MG63 (cell line): ENCODE measurements at regions not wholly inside any gene's neighbourhood (a gene's known extent, or its start where the extent isn't known, plus 50 kb on each side); places are given as distances from the start of the nearest gene placed in this dataset.
"Not testable (repeated sequence)": the region's sequence is repeated elsewhere in the genome, so short reads cannot be mapped to it uniquely, and the experiment has no call there.

Source experiments
- DNase-seq: peaks from one replicate; pipeline ENCODE4 v3.0.0-alpha.2; 2020
- H3K27me3 ChIP-seq: fragments of 250-450 bp; sonication (Bioruptor Pico); 2 replicates; pipeline ENCODE4 v1.5.1; 2020; ENCODE audit warnings: mild to moderate bottlenecking, moderate library complexity
- H3K36me3 ChIP-seq: fragments of 250-450 bp; sonication (Bioruptor Pico); 2 replicates; pipeline ENCODE4 v1.5.1; 2020; ENCODE audit warnings: mild to moderate bottlenecking, moderate library complexity
- H3K4me3 ChIP-seq: fragments of 250-450 bp; sonication (Bioruptor Pico); 2 replicates; pipeline ENCODE4 v1.5.1; 2020; ENCODE audit warnings: mild to moderate bottlenecking, moderate library complexity
- H3K9me3 ChIP-seq: fragments of 250-450 bp; sonication (Bioruptor Pico); 2 replicates; pipeline ENCODE4 v1.5.1; 2020; ENCODE audit warnings: mild to moderate bottlenecking, moderate library complexity

DNA sequence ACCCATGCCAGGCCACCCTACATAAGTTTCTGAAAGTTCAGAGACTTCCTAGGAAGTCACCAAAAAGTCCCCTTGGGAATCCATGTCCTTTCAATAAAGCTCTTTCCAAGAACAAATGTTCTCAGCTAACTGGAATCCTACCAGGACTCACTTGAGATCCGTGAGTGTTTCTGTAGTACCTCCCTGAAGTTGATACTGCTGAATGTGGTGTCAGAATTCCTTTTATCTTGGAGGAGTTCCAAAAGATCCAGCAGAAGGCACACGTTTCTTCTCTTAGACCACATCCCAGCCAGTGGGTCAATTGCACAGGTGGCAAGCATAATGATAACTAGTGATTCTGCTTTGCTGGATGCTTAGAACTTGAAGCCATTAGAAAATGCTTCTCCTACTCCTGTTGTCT, 689.7 kb upstream of the IGFBP3 start:
- Histone ChIP-seq H3K4me3 (no peak overlapping the region), H3K9me3 (no peaks in the 10 kb centered on the region), H3K27me3 (no peaks in the 10 kb centered on the region), H3K36me3 (no peaks in the 10 kb centered on the region)
- no peak for DNase-seq

DNA sequence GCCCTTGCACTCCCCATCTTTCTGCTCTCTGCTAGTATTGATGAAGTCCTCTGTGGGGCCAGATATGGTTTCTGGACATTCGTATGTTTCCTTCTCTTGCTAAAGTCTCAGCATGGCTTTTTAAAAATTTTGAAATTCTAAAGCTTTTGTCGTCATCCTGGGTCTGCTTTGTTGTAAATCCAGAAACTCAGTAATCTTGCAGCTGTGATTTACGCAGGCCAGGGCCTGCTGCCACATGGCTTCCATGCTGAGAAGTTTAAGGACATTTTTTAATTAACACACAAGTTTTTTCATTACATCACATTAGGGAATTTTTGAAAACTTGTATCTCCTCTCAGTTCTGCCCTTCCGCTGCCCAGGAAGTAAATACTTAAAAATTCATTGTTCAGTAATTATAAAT, 686.1 kb upstream of the IGFBP3 start:
- Histone ChIP-seq H3K27me3 (no peaks in the 10 kb centered on the region), H3K4me3 (no peak overlapping the region), H3K9me3 (no peaks in the 10 kb centered on the region), H3K36me3 (no peaks in the 10 kb centered on the region)
- DNase-seq: no peak

DNA sequence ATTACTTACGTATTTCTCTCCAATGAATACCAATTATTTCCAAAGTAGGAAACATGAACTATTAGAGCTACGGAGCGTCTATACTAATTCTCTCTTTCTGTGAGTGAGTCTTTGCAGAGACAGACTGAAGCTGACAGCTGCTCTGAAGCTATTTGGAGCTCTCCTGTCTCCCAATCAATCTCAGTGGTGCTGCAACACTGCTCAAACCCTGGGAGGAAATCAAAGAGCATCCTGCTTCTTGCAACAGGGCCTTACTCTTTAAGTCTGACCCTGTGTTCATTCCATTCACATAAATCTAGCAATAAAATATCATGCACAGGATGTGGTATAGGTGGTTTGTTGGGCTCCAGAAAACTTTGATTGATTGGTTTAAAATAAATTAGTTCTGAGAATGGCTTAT, 685.7 kb upstream of the IGFBP3 start:
- DNase-seq: no peak
- Histone ChIP-seq H3K4me3 (no peak overlapping the region), H3K36me3 (no peaks in the 10 kb centered on the region), H3K27me3 (no peaks in the 10 kb centered on the region), H3K9me3 (no peaks in the 10 kb centered on the region)

DNA sequence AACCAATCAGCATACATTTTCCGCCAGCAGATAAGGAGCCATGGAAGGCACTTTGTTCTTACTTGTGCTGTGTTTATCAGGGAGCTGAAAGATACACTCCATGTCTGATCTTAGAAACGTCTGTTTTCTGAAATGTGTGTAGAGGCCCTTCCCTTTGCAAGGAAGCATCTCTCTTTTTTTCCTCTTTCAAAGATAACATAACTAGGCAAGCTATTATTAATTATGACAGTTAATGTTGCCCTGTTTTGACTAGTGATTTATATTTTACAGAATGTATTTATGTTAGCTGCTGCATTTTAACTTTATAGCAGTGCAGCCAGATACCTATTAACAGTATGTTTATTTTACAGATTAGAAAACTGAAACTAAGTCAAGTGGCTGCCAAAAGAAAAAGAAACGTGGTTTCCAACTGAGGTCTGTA, 683.2 kb upstream of the IGFBP3 start:
- Histone ChIP-seq H3K36me3 (no peaks in the 10 kb centered on the region), H3K9me3 (no peaks in the 10 kb centered on the region), H3K4me3 (no peak overlapping the region), H3K27me3 (no peaks in the 10 kb centered on the region)
- DNase-seq: no peak

DNA sequence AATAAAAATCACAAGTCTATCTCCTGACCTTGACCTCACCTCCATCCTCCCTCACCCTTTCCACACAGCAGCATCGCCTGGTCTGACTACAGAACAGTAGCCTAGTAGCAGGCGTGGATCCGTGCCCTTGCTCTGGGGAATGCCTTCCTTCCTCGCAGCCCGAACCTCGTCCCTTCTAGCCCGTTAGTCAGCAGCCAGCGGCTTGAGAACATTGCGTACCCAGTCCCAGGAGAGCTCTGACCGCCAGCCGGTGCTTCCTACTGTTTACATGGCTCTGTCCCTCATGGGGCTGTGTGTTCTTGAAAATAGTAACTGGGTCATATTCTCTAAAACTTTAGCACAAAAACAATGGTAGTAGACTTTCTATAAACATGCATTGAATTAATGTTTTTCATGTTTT, 682.7 kb upstream of the IGFBP3 start:
- Histone ChIP-seq H3K4me3 (no peak overlapping the region), H3K36me3 (no peaks in the 10 kb centered on the region), H3K27me3 (no peaks in the 10 kb centered on the region), H3K9me3 (no peaks in the 10 kb centered on the region)
- no peak for DNase-seq

DNA sequence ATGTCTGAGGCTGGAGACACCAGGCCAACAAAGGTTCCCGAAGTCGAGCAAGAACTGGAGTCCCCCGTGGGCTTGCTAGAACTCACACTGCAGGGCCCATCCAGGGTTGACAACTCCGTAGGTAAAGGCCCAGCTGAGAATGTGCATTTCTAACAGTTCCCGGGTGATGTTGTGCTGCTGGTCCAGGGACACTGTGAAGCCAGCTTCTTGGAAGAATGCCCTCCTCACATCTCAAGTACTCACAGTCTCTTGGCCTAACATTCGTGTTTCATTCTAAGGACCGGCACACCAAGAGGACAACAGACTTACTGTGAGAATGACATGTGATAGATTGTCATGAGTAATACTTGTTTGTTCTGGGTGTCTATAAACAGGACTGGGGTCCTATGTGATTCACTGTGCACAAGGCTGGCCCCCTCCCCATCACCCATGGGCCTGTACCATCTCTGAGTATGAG, 682.3 kb upstream of the IGFBP3 start:
- Histone ChIP-seq H3K36me3 (no peaks in the 10 kb centered on the region), H3K9me3 (no peaks in the 10 kb centered on the region), H3K27me3 (no peaks in the 10 kb centered on the region), H3K4me3 (no peak overlapping the region)
- DNase-seq: no peak

DNA sequence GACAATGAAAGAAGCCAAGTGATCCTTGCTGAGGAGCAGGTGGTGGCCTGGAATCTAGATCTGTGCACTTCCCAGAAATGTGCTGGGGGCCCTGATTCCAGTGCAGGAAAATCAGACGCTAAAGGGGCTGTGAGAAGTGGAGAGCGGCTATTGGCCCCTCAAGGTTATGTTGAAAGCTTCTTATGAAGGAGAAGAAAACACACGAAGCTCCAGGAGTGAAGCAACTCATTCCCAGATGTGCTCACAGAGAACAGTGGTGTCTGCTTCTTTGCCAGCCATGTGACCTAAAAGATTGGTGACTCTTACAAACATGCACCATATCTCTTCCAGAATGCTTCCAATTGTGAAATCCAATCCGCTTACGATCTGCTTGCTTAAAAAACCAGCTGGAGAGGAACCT, 679.3 kb upstream of the IGFBP3 start:
- no peaks in the 10 kb centered on the region for H3K36me3 ChIP-seq
- no peaks in the 10 kb centered on the region for H3K9me3 ChIP-seq
- H3K4me3 ChIP-seq: no peak overlapping the region
- no peak for DNase-seq
- no peaks in the 10 kb centered on the region for H3K27me3 ChIP-seq

DNA sequence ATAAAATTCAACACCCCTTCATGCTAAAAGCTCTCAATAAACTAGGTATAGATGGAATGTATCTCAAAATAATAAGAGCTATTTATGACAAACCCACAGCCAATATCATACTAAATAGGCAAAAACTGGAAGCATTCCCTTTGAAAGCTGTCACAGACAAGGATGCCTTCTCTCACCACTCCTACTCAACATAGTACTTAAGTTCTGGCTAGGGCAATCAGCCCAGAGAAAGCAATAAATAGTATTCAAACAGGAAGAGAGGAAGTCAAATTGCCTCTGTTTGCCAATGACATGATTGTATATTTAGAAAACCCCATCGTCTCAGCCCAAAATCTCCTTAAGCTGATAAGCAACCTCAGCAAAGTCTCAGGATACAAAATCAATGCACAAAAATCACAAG, 673.8 kb upstream of the IGFBP3 start:
- not testable (repeated sequence) for H3K36me3 ChIP-seq, H3K27me3 ChIP-seq, H3K9me3 ChIP-seq, H3K4me3 ChIP-seq, DNase-seq

DNA sequence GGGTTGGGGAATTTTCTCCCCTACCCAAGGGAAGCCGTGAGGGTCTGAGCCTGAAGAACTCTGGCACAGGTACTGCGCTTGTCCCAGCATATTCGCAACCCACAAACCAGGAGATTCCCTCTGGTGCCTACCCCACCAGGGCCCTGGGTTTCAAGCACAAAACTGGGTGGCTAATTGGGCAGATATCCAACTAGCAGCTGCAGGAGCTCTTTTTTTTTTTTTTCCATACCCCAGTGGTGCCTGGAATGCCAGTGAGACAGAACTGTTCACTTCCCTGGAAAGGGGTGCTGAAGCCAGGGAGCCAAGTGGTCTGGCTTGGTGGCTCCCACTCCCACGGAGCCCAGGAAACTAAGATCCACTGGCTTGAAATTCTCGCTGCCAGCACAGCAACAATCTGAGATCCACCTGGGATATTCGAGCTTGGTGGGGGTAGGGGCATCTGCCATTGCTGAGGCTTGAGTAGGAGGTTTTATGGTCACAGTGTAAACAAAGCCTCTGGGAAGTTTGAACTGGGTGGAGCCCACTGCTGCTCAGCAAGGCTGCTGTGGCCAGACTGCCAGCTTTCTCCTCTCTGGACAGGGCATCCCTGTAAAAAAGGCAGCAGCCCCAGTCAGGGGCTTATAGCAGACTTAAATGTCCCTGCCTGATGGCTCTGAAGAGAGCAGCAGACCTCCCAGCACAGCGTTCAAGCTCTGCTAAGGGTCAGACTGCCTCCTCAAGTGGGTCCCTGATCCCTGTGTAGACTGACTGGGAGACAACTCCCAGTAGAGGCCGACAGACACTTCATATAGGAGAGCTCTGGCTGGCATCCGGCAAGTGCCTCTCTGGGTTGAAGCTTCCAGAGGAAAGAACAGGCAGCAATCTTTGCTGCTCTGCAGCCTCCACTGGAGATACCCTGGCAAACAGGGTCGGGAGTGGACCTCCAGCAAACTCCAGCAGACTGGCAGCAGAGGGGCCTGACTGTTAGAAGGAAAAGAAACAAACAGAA, 670.1 kb upstream of the IGFBP3 start:
- H3K4me3 ChIP-seq, H3K9me3 ChIP-seq, H3K27me3 ChIP-seq, DNase-seq, H3K36me3 ChIP-seq: not testable (repeated sequence)

DNA sequence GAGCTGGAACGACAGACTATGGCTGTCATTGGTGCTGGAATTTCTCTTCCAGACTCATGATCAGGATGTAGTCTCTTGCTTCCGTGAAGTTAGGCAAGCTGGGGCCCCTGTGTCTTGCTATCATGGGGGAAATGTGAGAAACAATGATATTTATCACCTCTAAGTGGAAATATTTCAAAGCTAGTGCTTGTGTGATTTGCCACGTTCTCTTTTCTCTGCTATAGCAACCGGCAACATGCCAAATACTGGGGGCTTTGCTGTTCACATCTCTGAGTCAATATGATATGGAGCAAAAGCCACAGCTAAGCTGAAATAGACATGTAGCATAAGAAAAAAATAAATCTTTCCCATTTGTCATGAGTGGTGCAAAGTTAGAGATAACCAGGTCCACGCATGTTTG, 668.2 kb upstream of the IGFBP3 start:
- H3K27me3 ChIP-seq: no peaks in the 10 kb centered on the region
- peaks cover 2% of the 10 kb centered on the region; the same call in 1 of the 2 replicates for H3K9me3 ChIP-seq
- H3K4me3 ChIP-seq: no peak overlapping the region
- DNase-seq: no peak
- H3K36me3 ChIP-seq: no peaks in the 10 kb centered on the region

DNA sequence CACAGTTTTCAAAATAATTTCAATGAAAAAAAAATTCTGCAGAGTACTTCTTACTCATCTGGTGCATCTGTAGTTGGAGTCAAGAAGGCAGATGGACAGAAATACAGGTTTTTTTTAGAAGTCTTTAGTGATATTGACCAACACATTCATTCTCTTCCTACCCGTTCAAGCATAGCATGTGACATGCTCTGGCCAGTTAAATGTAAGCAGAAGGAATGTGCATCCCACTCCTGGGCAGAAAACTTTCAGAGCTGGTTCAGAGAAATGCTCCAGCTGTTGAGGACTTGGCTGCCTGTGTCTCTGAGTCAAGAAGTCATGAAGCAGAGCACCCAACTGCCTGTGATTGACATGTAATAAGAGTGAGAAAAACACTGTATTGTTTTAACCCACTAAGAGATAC, 665.3 kb upstream of the IGFBP3 start:
- H3K27me3 ChIP-seq: no peaks in the 10 kb centered on the region
- no peak overlapping the region for H3K4me3 ChIP-seq
- DNase-seq: no peak
- no peaks in the 10 kb centered on the region for H3K9me3 ChIP-seq
- no peaks in the 10 kb centered on the region for H3K36me3 ChIP-seq

DNA sequence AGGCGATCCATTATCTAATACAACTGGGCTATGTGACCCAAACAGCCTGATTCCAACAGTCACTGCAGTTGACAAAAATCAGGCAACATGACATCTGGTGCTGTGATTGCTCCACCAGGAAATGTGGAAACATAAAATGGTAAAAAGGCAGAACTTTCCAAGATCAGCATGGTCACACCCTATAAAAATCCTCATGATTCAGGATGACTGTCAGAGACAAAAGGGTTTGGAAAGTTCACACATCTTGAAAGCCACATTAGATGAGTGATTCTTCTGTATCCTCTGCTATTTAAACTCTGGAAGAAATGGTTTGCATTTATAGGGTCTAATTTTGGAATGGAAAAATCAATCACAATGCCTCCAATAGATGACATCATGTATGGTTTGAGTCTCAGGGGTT, 662.6 kb upstream of the IGFBP3 start:
- Histone ChIP-seq H3K9me3 (no peaks in the 10 kb centered on the region), H3K36me3 (no peaks in the 10 kb centered on the region), H3K4me3 (no peak overlapping the region), H3K27me3 (no peaks in the 10 kb centered on the region)
- no peak for DNase-seq

DNA sequence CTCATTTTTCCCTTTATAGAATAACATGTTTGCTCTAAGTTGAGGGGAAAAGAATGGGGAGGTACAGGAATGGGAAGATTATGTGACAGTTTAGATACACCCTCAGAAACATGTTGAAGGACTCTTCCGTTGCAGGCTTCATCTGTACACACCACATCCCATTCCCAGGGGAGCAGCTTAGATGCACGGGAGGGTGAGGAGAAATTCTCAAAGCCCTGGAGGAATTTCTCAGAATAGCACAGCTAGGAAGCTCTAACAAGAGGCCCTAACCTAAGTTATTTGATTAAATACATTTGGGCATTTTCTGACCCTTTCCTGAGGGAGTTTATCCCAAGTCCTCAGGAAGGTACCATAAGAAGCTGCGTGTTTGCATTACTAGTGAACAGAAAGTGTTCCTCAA, 660.2 kb upstream of the IGFBP3 start:
- H3K27me3 ChIP-seq: no peaks in the 10 kb centered on the region

DNA sequence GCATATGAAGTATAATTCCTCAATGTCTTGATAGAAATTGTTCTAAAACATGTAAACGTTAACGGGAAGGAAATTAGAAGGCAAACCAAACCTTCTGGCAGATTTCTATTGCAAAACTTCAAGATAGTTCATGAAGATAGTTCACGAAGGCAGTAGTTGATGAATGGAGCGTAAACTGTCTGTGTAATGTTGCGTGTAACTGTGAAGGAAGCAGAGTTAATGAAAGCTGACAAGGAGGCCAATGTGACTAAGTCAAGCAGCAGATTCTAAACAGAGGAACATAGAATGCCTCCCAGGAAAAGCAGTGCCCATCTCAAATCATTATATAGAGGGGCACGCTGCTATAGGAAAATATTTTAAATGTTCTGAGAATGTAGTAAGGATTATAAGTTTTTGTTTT, 659.7 kb upstream of the IGFBP3 start:
- H3K36me3 ChIP-seq: no peaks in the 10 kb centered on the region
- no peaks in the 10 kb centered on the region for H3K27me3 ChIP-seq
- no peak overlapping the region for H3K4me3 ChIP-seq
- no peak for DNase-seq
- H3K9me3 ChIP-seq: no peaks in the 10 kb centered on the region

More for the DNA sequence above, 660.2 kb upstream of the IGFBP3 start:
- H3K36me3 ChIP-seq: no peaks in the 10 kb centered on the region
- DNase-seq: no peak
- no peaks in the 10 kb centered on the region for H3K9me3 ChIP-seq
- H3K4me3 ChIP-seq: no peak overlapping the region

DNA sequence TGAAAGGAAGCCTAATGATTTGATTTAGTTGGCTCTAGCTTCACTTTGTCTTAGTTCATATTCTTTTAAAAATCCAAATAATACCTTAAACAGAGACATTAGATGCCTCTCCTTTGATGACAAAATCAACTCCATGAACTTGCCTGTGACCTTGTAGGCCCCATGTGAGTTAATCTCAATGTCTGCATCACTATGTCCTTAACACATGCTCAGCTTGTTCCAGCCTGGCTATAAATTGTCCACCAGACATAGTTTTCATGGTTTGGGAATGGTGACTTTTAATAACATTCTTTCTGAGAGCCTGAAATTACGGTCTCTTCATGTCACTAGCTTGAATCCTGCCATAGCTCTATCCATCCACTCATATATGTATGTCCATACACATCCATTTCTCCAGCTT, 656.3 kb upstream of the IGFBP3 start:
- Histone ChIP-seq H3K36me3 (no peaks in the 10 kb centered on the region), H3K27me3 (no peaks in the 10 kb centered on the region), H3K9me3 (0 out of 2 replicates have a peak, but pooled peaks cover 2% of the 10 kb centered on the region), H3K4me3 (no peak overlapping the region)
- DNase-seq: no peak

DNA sequence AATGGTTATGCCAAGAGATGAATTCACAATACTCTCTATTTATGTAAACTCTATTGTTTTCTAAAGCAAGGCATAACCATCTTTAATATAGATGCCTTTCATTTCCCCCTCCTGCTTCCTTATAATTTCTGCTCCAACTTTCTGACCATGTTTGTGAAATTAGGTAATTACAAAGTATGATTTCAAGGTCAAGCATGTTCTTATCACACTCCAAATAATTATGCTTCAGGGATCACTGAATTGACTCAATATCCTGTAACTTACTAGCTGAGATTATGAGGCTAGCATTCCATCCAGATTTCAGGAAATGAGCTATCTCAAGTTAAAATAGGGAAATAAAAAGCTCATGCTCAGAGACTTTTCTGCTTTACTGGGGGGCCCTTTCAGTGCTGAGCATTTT, 655.9 kb upstream of the IGFBP3 start:
- DNase-seq: no peak
- no peaks in the 10 kb centered on the region for H3K36me3 ChIP-seq
- H3K27me3 ChIP-seq: no peaks in the 10 kb centered on the region
- no peak overlapping the region for H3K4me3 ChIP-seq
- H3K9me3 ChIP-seq: 0 out of 2 replicates have a peak, but pooled peaks cover 2% of the 10 kb centered on the region

DNA sequence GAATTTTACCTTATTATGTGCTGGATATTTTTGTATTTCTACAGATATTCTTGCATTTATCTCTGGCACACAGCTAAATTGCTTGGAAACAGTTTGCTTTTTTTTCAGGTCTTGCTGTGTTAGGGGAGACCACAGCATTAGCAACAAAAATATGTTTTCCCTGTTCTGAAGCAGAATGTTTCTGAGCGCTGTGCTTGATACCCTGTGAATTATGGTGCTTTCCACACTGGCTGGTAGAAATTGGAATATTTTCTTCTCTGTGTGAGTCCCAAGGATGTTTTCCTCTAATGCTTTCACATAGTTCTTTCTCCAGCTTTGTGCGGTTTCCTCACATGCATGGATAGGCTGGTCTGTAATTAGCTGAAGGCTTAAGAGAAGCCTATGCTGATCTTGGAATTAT, 651.6 kb upstream of the IGFBP3 start:
- Histone ChIP-seq H3K36me3 (no peaks in the 10 kb centered on the region), H3K9me3 (0 out of 2 replicates have a peak, but pooled peaks cover 2% of the 10 kb centered on the region), H3K27me3 (no peaks in the 10 kb centered on the region), H3K4me3 (no peak overlapping the region)
- DNase-seq: no peak

DNA sequence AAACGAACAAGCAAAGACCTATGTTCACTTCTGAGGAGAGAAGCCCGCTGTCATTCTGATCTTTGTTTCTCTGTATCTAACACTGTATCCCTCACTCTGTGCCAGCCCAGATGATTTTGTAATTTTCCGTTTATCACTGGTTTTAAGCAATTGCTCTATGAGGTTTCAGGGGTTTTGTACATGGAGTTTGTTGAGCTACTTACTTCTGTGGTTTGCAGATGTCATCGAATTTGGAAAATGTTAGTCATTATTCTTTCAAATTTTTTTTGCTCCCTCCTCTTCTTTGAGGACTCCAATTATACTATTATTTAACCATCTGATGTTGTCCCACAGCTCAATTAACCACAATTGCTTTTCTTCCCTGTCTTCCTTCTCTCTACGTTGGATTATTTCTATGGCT, 650.9 kb upstream of the IGFBP3 start:
- Histone ChIP-seq H3K27me3 (no peaks in the 10 kb centered on the region), H3K4me3 (no peak overlapping the region), H3K36me3 (no peaks in the 10 kb centered on the region), H3K9me3 (0 out of 2 replicates have a peak, but pooled peaks cover 2% of the 10 kb centered on the region)
- DNase-seq: no peak
